GM12878 (cell line): ENCODE measurements at regions not wholly inside any gene's neighbourhood (a gene's known extent, or its start where the extent isn't known, plus 50 kb on each side); places are given as distances from the start of the nearest gene placed in this dataset.

Source experiments
- ATAC-seq: fragments of 200-7000 bp; cut with Tn5 transposase; 3 replicates; pipeline ENCODE4 v1.9.1; 2020; ENCODE audit warnings: mild to moderate bottlenecking, moderate library complexity
- BruUV-seq: library from RNA; stranded (reverse); fragments of 400-500 nt; replicated peaks from 2 replicates; lab custom pipeline; 2021; lab: Mats Ljungman, UMichigan
- CTCF ChIA-PET: fragments of 300-600 bp; sonication (Branson Sonifier 250); formaldehyde crosslinking; extraction: SDS; loops from one replicate; lab custom pipeline; 2021; ENCODE audit warnings: inconsistent platforms; lab: Yijun Ruan, JAX
- POLR2A ChIA-PET: fragments of 350-600 bp; formaldehyde crosslinking; extraction: SDS; loops from one replicate; lab custom pipeline; 2021; ENCODE audit warnings: inconsistent platforms; lab: Charles Lee
- RAD21 ChIA-PET: fragments of 300-600 bp; sonication (Branson Sonifier 250); formaldehyde crosslinking; loops from one replicate; lab custom pipeline; 2023; ENCODE audit warnings: antibody characterized with exemption; ENCODE audit not compliant: unreplicated experiment; lab: Charles Lee
- SMC1A ChIA-PET: fragments of 300-600 bp; sonication (Branson Sonifier 250); formaldehyde crosslinking; loops from one replicate; lab custom pipeline; 2023; ENCODE audit not compliant: unreplicated experiment, uncharacterized antibody; lab: Charles Lee
- DNase-seq: peaks from one replicate; pipeline ENCODE4 v3.0.0-alpha.2; 2011; ENCODE audit warnings: low read depth, low spot score
- FAIRE-seq: peaks from 3 replicates; lab custom pipeline; 2011; peaks lifted over from hg19 to GRCh38; lab: Jason Lieb, UNC
- H2AFZ ChIP-seq: 2 replicates; pipeline ENCODE4 v1.6.0; 2011; ENCODE audit warnings: low read depth, low read length, control low read depth; ENCODE audit not compliant: control insufficient read depth
- H3K27ac ChIP-seq: 2 replicates; pipeline ENCODE4 v1.5.1; 2011; ENCODE audit warnings: control low read depth; ENCODE audit not compliant: control insufficient read depth, insufficient read depth
- H3K27me3 ChIP-seq, 2 experiments: replicated peaks in 1 of 2; 2 replicates each; pipeline versions ENCODE4 v1.6.0 to v1.6.1; 2011; ENCODE audit warnings: low read length in 1 of 2; ENCODE audit not compliant: control insufficient read depth in 2 of 2, insufficient read depth in 2 of 2
- H3K36me3 ChIP-seq, 2 experiments: 2 replicates each; pipeline ENCODE4 v1.5.1; 2011; ENCODE audit warnings: low read length in 1 of 2; ENCODE audit not compliant: control insufficient read depth in 2 of 2, insufficient read depth in 2 of 2
- H3K4me1 ChIP-seq: 2 replicates; pipeline ENCODE4 v1.6.1; 2011; ENCODE audit warnings: mild to moderate bottlenecking, low read length, moderate library complexity, mixed read lengths; ENCODE audit not compliant: control insufficient read depth, insufficient read depth
- H3K4me2 ChIP-seq: 2 replicates; pipeline ENCODE4 v1.6.0; 2011; ENCODE audit warnings: control low read depth; ENCODE audit not compliant: control insufficient read depth, insufficient read depth
- H3K4me3 ChIP-seq: fragments of 200-600 bp; sonication (generic); 2 replicates; pipeline ENCODE4 v1.5.1; 2016
- H3K79me2 ChIP-seq: 2 replicates; pipeline ENCODE4 v1.6.0; 2011; ENCODE audit warnings: low read length; ENCODE audit not compliant: control insufficient read depth, insufficient read depth
- H3K9ac ChIP-seq: 2 replicates; pipeline ENCODE4 v1.8.0; 2011; ENCODE audit warnings: low read length, control low read depth, mixed read lengths; ENCODE audit not compliant: control insufficient read depth, insufficient read depth
- H3K9me3 ChIP-seq: replicated peaks from 3 replicates; pipeline ENCODE4 v1.5.1; 2011; ENCODE audit warnings: mild to moderate bottlenecking, low read length; ENCODE audit not compliant: control insufficient read depth, insufficient read depth
- H4K20me1 ChIP-seq: 2 replicates; pipeline ENCODE4 v1.6.0; 2011; ENCODE audit not compliant: control insufficient read depth, insufficient read depth
- ASH2L ChIP-seq: fragments of 300-600, 200-600 bp; sonication (generic); IDR thresholded peaks from 2 replicates; pipeline ENCODE4 v1.6.1; 2017; ENCODE audit warnings: low read depth, mild to moderate bottlenecking, borderline replicate concordance
- ESRRA ChIP-seq: IDR thresholded peaks from 2 replicates; pipeline ENCODE4 v1.6.1; 2012; ENCODE audit warnings: mild to moderate bottlenecking, low read length, improper control_type of control experiment
- FOXK2 ChIP-seq: fragments of 450-650 bp; IDR thresholded peaks from 2 replicates; pipeline ENCODE4 v1.6.1; 2017; ENCODE audit warnings: mild to moderate bottlenecking, moderate library complexity
- MYB ChIP-seq: fragments of 150-350 bp; IDR thresholded peaks from 2 replicates; pipeline ENCODE4 v1.6.1; 2014; ENCODE audit warnings: mild to moderate bottlenecking, low read depth, low read length, borderline replicate concordance
- NR2C1 ChIP-seq: fragments of 450-650 bp; IDR thresholded peaks from 2 replicates; pipeline ENCODE4 v1.6.1; 2017; ENCODE audit warnings: antibody characterized with exemption, mild to moderate bottlenecking, moderate library complexity
- NR2F1 ChIP-seq: fragments of 450-650 bp; conservative IDR thresholded peaks from 2 replicates; pipeline ENCODE4 v1.6.1; 2017; ENCODE audit warnings: mild to moderate bottlenecking
- WGBS: methylation state at CpG from one replicate; pipeline ENCODE4 v1.1.6; 2016; ENCODE audit warnings: low lambda C conversion rate; ENCODE audit not compliant: insufficient replicate concordance, insufficient coverage; ENCODE audit errors: missing lambda C conversion rate; 5-methylcytosine and 5-hydroxymethylcytosine counted together
- in situ Hi-C: fragments of 300-500 bp; cut with MboI; formaldehyde crosslinking; loops from 9 replicates; pipeline ENCODE4 v1.14.3; 2018; ENCODE audit warnings: mixed read lengths
- intact Hi-C: fragments of 100-400 bp; cut with micrococcal nuclease; formaldehyde crosslinking; loops from one replicate; pipeline ENCODE4 v1.14.2; 2022; ENCODE audit not compliant: unreplicated experiment
- TF ChIP-seq, protein P1 (sequence below): IDR thresholded peaks from 2 replicates; pipeline ENCODE4 v1.6.1; 2011; ENCODE audit warnings: low read depth, low read length, improper control_type of control experiment, borderline replicate concordance
- TF ChIP-seq, protein P2 (sequence below): IDR thresholded peaks from 2 replicates; pipeline ENCODE4 v1.6.1; 2012; ENCODE audit warnings: improper control_type of control experiment, low read depth, low read length; ENCODE audit not compliant: insufficient replicate concordance
- TF ChIP-seq, protein P3 (sequence below): fragments of 450-650 bp; IDR thresholded peaks from 2 replicates; pipeline ENCODE4 v1.6.1; 2018; ENCODE audit warnings: borderline replicate concordance, mild to moderate bottlenecking; ENCODE audit not compliant: partially characterized antibody
- TF ChIP-seq, protein P4 (sequence below): fragments of 450-650 bp; IDR thresholded peaks from 2 replicates; pipeline ENCODE4 v1.6.1; 2016; ENCODE audit warnings: mild to moderate bottlenecking

DNA sequence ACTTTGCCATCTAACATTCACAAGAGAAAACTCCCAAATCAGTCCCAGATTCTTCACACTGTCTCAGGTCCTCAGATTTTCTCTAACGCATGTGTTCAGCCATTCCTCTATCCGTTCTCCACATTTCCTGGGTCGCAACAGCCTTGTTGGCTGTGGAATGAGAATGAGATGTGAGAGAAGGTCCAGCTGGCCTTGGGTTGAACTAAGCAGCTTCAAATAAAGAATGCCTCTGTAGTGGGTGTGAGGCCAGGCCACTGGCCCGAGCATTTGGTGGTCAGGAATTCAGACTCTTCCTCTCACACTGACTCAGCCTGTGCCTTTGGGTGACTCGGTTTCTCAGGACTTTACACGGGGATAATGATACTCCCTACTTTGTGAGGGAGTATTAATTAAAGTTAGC lies 73.8 kb upstream of the CCN6 start (continued):
- TF ChIP-seq, protein P1, sequence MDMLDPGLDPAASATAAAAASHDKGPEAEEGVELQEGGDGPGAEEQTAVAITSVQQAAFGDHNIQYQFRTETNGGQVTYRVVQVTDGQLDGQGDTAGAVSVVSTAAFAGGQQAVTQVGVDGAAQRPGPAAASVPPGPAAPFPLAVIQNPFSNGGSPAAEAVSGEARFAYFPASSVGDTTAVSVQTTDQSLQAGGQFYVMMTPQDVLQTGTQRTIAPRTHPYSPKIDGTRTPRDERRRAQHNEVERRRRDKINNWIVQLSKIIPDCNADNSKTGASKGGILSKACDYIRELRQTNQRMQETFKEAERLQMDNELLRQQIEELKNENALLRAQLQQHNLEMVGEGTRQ, result no peak
- TF ChIP-seq NR2F1, result no peak

DNA sequence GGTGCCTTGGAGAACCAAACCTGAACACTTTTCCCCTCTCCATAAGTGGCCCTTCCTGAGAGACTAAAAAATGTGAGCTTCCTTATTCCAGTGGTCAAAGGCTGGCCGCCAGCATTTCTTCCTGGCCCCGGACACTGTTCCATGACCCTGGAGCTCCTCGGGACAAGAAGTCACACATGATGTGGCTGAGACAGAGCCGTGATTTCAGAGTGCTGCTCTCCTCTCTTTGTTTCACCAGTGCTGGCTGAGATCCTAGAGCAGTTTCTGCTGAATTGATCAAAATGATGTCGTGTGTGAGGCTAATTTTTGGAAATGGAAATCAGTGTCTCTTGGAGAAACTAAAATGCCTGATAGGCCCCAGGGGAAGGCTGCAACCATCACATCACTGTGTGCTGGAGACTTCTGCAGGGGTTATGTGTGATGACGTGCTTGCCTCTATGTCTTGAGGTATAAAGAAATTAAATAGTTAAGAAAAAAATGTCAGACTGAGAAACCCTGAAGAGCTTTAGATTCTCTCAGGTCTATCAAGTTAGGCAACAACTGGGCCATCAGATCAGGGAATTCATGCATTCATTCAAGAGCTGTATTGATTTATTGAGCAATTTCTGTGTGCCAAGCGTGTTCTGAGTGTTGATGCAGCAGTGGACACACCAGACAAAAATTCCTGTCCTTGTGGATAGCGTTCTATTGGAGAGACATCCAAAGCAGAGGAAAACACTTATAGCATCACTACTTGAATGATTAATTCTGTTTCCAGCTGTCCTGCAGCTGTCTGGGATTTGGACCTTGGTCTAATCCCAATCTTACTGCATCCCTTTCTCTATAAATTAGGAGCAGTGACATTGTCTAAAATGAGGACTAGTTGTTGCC lies 72.7 kb upstream of the CCN6 start:
- ChIA-PET RAD21 (no interaction called here), POLR2A (no interaction called here), SMC1A (interaction anchor here (0.5 to 1.1 kb wide), 7 partner anchors 9 to 957 kb away, joined by 3 to 4 read pairs (median 3); no protein-coding TSS in a partner anchor), CTCF (interaction anchor here (0.6 to 1.6 kb wide), 5 partner anchors 19 to 271 kb away, joined by 3 to 5 read pairs (median 4); no protein-coding TSS in a partner anchor)
- H3K4me2 ChIP-seq, result no peak overlapping the region
- no peaks in the 10 kb centered on the region for H3K27me3 ChIP-seq
- ATAC-seq (no peak), DNase-seq (no peak), FAIRE-seq (no peak)
- no peaks in the 10 kb centered on the region for H3K4me1 ChIP-seq
- H3K9me3 ChIP-seq, result no peaks in the 10 kb centered on the region; the same call in 2 of the 3 replicates
- H3K79me2 ChIP-seq, result no peaks in the 10 kb centered on the region
- no peak overlapping the region for H3K27ac ChIP-seq
- intact Hi-C loops, result no loop called here
- no peak overlapping the region for H3K4me3 ChIP-seq
- H2AFZ ChIP-seq, result no peak overlapping the region
- no TSS peak for BruUV-seq
- no peaks in the 10 kb centered on the region for H4K20me1 ChIP-seq
- WGBS, result 48% methylated on average over 8 of the region's 8 CpGs
- H3K36me3 ChIP-seq, result no peaks in the 10 kb centered on the region
- H3K9ac ChIP-seq, result no peak overlapping the region
- in situ Hi-C loops, result no loop called here
- no peak for TF ChIP-seq MYB
- TF ChIP-seq ASH2L, result no peak
- TF ChIP-seq NR2C1, result no peak
- TF ChIP-seq, protein P2, sequence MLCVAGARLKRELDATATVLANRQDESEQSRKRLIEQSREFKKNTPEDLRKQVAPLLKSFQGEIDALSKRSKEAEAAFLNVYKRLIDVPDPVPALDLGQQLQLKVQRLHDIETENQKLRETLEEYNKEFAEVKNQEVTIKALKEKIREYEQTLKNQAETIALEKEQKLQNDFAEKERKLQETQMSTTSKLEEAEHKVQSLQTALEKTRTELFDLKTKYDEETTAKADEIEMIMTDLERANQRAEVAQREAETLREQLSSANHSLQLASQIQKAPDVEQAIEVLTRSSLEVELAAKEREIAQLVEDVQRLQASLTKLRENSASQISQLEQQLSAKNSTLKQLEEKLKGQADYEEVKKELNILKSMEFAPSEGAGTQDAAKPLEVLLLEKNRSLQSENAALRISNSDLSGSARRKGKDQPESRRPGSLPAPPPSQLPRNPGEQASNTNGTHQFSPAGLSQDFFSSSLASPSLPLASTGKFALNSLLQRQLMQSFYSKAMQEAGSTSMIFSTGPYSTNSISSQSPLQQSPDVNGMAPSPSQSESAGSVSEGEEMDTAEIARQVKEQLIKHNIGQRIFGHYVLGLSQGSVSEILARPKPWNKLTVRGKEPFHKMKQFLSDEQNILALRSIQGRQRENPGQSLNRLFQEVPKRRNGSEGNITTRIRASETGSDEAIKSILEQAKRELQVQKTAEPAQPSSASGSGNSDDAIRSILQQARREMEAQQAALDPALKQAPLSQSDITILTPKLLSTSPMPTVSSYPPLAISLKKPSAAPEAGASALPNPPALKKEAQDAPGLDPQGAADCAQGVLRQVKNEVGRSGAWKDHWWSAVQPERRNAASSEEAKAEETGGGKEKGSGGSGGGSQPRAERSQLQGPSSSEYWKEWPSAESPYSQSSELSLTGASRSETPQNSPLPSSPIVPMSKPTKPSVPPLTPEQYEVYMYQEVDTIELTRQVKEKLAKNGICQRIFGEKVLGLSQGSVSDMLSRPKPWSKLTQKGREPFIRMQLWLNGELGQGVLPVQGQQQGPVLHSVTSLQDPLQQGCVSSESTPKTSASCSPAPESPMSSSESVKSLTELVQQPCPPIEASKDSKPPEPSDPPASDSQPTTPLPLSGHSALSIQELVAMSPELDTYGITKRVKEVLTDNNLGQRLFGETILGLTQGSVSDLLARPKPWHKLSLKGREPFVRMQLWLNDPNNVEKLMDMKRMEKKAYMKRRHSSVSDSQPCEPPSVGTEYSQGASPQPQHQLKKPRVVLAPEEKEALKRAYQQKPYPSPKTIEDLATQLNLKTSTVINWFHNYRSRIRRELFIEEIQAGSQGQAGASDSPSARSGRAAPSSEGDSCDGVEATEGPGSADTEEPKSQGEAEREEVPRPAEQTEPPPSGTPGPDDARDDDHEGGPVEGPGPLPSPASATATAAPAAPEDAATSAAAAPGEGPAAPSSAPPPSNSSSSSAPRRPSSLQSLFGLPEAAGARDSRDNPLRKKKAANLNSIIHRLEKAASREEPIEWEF, result no peak
- TF ChIP-seq, protein P3, sequence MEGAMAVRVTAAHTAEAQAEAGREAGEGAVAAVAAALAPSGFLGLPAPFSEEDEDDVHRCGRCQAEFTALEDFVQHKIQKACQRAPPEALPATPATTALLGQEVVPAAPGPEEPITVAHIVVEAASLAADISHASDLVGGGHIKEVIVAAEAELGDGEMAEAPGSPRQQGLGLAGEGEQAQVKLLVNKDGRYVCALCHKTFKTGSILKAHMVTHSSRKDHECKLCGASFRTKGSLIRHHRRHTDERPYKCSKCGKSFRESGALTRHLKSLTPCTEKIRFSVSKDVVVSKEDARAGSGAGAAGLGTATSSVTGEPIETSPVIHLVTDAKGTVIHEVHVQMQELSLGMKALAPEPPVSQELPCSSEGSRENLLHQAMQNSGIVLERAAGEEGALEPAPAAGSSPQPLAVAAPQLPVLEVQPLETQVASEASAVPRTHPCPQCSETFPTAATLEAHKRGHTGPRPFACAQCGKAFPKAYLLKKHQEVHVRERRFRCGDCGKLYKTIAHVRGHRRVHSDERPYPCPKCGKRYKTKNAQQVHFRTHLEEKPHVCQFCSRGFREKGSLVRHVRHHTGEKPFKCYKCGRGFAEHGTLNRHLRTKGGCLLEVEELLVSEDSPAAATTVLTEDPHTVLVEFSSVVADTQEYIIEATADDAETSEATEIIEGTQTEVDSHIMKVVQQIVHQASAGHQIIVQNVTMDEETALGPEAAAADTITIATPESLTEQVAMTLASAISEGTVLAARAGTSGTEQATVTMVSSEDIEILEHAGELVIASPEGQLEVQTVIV, result no peak
- TF ChIP-seq ESRRA, result no peak
- TF ChIP-seq, protein P4, sequence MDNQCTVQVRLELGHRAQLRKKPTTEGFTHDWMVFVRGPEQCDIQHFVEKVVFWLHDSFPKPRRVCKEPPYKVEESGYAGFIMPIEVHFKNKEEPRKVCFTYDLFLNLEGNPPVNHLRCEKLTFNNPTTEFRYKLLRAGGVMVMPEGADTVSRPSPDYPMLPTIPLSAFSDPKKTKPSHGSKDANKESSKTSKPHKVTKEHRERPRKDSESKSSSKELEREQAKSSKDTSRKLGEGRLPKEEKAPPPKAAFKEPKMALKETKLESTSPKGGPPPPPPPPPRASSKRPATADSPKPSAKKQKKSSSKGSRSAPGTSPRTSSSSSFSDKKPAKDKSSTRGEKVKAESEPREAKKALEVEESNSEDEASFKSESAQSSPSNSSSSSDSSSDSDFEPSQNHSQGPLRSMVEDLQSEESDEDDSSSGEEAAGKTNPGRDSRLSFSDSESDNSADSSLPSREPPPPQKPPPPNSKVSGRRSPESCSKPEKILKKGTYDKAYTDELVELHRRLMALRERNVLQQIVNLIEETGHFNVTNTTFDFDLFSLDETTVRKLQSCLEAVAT, result no peak
- no peak for TF ChIP-seq FOXK2
